KMS-11 (cell line): ENCODE measurements at regions not wholly inside any gene's neighbourhood (a gene's known extent, or its start where the extent isn't known, plus 50 kb on each side); places are given as distances from the start of the nearest gene placed in this dataset.

ENCODE experiments used
- H2AFZ ChIP-seq: fragments of 200-600 bp; sonication (generic); 2 replicates; pipeline ENCODE4 v1.6.1; 2016; ENCODE audit warnings: antibody characterized with exemption, mixed run types, low read depth
- H3K27ac ChIP-seq: fragments of 200-600 bp; sonication (generic); 2 replicates; pipeline ENCODE4 v1.6.1; 2016; ENCODE audit warnings: mild to moderate bottlenecking, mixed run types
- H3K27me3 ChIP-seq: fragments of 200-600 bp; sonication (generic); 2 replicates; pipeline ENCODE4 v1.6.1; 2017; ENCODE audit warnings: mild to moderate bottlenecking, low read depth, mixed run types, moderate library complexity; ENCODE audit not compliant: insufficient read depth
- H3K36me3 ChIP-seq: fragments of 200-600 bp; sonication (generic); 2 replicates; pipeline ENCODE4 v1.6.1; 2017; ENCODE audit warnings: mild to moderate bottlenecking, mixed run types; ENCODE audit not compliant: insufficient read depth
- H3K4me1 ChIP-seq: fragments of 200-600 bp; sonication (generic); 2 replicates; pipeline ENCODE4 v1.6.1; 2016; ENCODE audit warnings: mild to moderate bottlenecking, low read depth, mixed run types; ENCODE audit not compliant: poor library complexity, severe bottlenecking
- H3K4me2 ChIP-seq: fragments of 200-600 bp; sonication (generic); 2 replicates; pipeline ENCODE4 v1.7.0; 2016; ENCODE audit warnings: mild to moderate bottlenecking, mixed run types
- H3K4me3 ChIP-seq: fragments of 200-600 bp; sonication (generic); IDR thresholded peaks from 2 replicates; pipeline ENCODE4 v1.6.1; 2017; ENCODE audit warnings: low read depth, low read length, mixed read lengths; ENCODE audit not compliant: insufficient read depth
- H3K79me2 ChIP-seq: fragments of 200-600 bp; sonication (generic); 2 replicates; pipeline ENCODE4 v1.6.1; 2016; ENCODE audit warnings: low read depth, mixed run types; ENCODE audit not compliant: insufficient read depth
- H3K9ac ChIP-seq: fragments of 200-600 bp; sonication (generic); 2 replicates; pipeline ENCODE4 v1.6.1; 2016; ENCODE audit warnings: mild to moderate bottlenecking, mixed run types
- H4K20me1 ChIP-seq: fragments of 200-600 bp; sonication (generic); 2 replicates; pipeline ENCODE4 v1.6.1; 2016; ENCODE audit warnings: mild to moderate bottlenecking, mixed run types; ENCODE audit not compliant: insufficient read depth
- TF ChIP-seq, protein P1 (sequence below): fragments of 200-600 bp; sonication (generic); conservative IDR thresholded peaks from 2 replicates; pipeline ENCODE4 v1.6.1; 2017; ENCODE audit warnings: low read depth, mild to moderate bottlenecking, antibody characterized with exemption, low read length, moderate library complexity, mixed read lengths

DNA sequence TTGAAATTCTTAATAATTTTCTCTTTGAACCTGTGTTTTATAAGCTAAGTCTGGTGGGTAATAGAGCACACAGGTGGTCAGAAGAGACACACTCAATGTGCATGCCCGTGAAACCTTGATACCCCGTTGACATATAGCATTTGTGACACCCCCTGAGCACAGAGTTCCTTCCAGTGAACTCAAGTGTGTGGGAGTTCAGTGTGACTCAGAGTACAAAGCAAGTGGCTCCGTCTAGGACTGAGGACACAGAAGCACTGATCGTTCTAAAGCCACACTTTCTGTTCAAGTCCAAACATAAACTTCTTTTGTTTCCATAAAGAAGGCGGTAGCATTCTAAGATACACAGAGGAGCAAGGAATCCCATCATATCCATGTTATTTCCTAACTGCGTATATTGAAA, 523.6 kb downstream of the PID1 start:
- H2AFZ ChIP-seq, result no peak overlapping the region
- H3K27me3 ChIP-seq, result no peaks in the 10 kb centered on the region
- no peaks in the 10 kb centered on the region for H3K4me1 ChIP-seq
- no peak overlapping the region for H3K27ac ChIP-seq
- no peak overlapping the region for H3K9ac ChIP-seq
- H3K4me3 ChIP-seq, result no peak overlapping the region
- H3K4me2 ChIP-seq, result no peak overlapping the region
- H3K79me2 ChIP-seq, result no peaks in the 10 kb centered on the region
- no peaks in the 10 kb centered on the region for H4K20me1 ChIP-seq
- H3K36me3 ChIP-seq, result no peaks in the 10 kb centered on the region
- TF ChIP-seq, protein P1, sequence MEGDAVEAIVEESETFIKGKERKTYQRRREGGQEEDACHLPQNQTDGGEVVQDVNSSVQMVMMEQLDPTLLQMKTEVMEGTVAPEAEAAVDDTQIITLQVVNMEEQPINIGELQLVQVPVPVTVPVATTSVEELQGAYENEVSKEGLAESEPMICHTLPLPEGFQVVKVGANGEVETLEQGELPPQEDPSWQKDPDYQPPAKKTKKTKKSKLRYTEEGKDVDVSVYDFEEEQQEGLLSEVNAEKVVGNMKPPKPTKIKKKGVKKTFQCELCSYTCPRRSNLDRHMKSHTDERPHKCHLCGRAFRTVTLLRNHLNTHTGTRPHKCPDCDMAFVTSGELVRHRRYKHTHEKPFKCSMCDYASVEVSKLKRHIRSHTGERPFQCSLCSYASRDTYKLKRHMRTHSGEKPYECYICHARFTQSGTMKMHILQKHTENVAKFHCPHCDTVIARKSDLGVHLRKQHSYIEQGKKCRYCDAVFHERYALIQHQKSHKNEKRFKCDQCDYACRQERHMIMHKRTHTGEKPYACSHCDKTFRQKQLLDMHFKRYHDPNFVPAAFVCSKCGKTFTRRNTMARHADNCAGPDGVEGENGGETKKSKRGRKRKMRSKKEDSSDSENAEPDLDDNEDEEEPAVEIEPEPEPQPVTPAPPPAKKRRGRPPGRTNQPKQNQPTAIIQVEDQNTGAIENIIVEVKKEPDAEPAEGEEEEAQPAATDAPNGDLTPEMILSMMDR, result no peak

DNA sequence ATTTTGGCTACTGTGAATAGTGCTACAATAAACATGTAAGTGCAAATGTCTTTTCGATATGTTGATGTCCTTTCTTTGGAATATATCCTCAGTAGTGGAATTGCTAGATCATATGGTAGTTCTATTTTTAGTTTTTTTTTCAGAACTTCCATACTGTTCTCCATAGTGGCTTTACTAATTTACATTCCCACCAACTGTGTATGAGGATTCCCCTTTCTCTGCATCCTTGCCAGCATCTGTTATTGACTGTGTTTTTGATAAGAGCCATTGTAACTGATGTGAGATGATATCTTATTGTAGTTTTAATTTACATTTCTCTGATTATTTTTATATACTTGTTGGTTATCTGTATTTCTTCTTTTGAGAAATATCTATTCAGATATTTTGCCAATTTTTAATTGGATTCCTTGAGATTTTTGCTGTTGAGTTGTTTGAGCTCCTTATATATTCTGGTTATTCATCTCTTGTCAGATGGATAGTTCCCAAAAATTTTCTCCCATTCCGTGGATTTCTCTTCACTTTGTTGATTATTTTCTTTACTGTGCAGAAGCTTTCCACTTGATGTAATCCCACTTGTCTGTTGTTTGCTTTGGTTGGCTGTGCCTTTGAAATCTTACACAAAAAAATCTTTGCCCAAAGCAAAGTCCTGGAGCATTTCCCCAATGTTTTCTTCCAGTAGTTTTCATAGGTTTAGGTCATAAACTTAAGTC, 532.3 kb downstream of the PID1 start:
- no peaks in the 10 kb centered on the region for H3K79me2 ChIP-seq
- TF ChIP-seq, protein P1, result no peak
- no peaks in the 10 kb centered on the region for H4K20me1 ChIP-seq
- no peaks in the 10 kb centered on the region for H3K4me1 ChIP-seq
- H3K4me2 ChIP-seq, result no peak overlapping the region
- no peak overlapping the region for H3K27ac ChIP-seq
- no peak overlapping the region for H2AFZ ChIP-seq
- H3K9ac ChIP-seq, result no peak overlapping the region
- H3K27me3 ChIP-seq, result no peaks in the 10 kb centered on the region
- H3K36me3 ChIP-seq, result no peaks in the 10 kb centered on the region
- H3K4me3 ChIP-seq, result no peak overlapping the region

DNA sequence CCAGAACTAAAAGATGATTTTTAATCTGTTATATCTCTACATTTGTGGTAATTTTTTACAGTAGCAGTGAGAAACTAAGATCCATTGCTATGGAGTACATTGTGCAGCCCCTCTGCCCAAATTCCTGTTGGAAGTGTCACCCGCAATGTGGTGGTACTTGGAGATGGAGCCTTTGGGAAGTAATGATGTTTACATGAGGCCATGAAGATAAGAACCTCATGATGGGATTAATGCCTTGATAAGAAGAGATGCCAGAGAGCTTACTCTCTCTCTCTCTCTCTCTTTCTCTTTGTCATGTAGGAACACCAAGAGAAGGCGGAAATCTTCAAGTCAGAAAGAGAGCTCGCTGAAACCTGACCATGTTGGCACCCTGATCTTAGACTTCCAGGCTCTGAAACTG, 535.4 kb downstream of the PID1 start:
- H3K4me1 ChIP-seq, result no peaks in the 10 kb centered on the region
- no peaks in the 10 kb centered on the region for H3K27me3 ChIP-seq
- no peak overlapping the region for H2AFZ ChIP-seq
- H3K9ac ChIP-seq, result no peak overlapping the region
- no peak overlapping the region for H3K27ac ChIP-seq
- H3K4me3 ChIP-seq, result no peak overlapping the region
- no peaks in the 10 kb centered on the region for H4K20me1 ChIP-seq
- H3K79me2 ChIP-seq, result no peaks in the 10 kb centered on the region
- TF ChIP-seq, protein P1, result no peak
- no peak overlapping the region for H3K4me2 ChIP-seq
- no peaks in the 10 kb centered on the region for H3K36me3 ChIP-seq

DNA sequence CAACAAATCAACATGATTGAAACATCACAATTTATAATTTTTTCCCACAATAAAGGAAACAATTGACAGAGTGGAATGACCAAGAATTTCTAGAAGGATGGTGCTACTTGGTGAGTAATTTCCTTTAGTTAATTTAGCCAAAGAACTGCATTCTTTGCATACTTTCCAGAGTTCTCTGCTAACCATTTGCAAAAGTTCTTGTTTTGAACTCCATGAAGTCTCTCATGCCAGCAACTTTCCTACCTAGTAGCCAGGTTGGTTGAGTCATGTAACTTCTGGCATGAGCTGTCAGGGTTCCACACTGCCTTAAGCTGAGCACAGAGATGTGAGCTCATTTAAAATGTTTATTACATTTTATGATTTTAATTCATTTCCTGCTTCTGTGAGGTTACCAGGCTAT, 539.6 kb downstream of the PID1 start:
- Histone ChIP-seq H3K27ac (no peak overlapping the region), H3K4me3 (no peak overlapping the region), H3K4me1 (no peaks in the 10 kb centered on the region), H3K79me2 (no peaks in the 10 kb centered on the region), H3K9ac (no peak overlapping the region), H3K36me3 (no peaks in the 10 kb centered on the region), H3K27me3 (no peaks in the 10 kb centered on the region), H3K4me2 (no peak overlapping the region), H2AFZ (no peak overlapping the region), H4K20me1 (no peaks in the 10 kb centered on the region)
- TF ChIP-seq, protein P1, result no peak
